Heart left ventricle (tissue), 13 donors: ENCODE measurements at regions not wholly inside any gene's neighbourhood (a gene's known extent, or its start where the extent isn't known, plus 50 kb on each side); places are given as distances from the start of the nearest gene placed in this dataset.

Experiments
- CTCF ChIP-seq, 12 donors: fragments of 200-600 bp; sonication (generic) in 4 of 12; IDR thresholded peaks; one replicate each; pipeline versions ENCODE4 v1.5.0 to v1.8.0; 2018 to 2022; ENCODE audit warnings: antibody characterized with exemption in 12 of 12, mild to moderate bottlenecking in 5 of 12
- POLR2A ChIP-seq, 2 donors: fragments of 450-650 bp; IDR thresholded peaks; one replicate each; pipeline ENCODE4 v1.6.1; 2017; ENCODE audit warnings: antibody characterized with exemption in 2 of 2, mild to moderate bottlenecking in 2 of 2, moderate library complexity in 2 of 2
- donor health status: ischemic (EF 13 %, LVEDD 7.1; RV severe dilation, severe dysfunction).
- donor health status: DM: no; HTN: yes; CAD: no.
- donor health status: DM: no; HTN: no; CAD: no.
- donor health status: ischemic (EF 25% LVEDD 6.9; RV normal size, moderate dysfunction).
- donor health status: ischemic (EF 25% LVEDD 5.7; RV mildly dilated, moderate dysfunction).
- donor health status: ischemic (EF 35%, LVEDD 5.7; RV mildly dilated, moderate dysfunction).
- donor health status: nonischemic (EF 11% LVEDD 7.7; RV severe dilation, severe dysfunction).
- donor health status: DM: yes; HTN: yes; CAD: no.
- donor health status: PGD.
- donor health status: ischemic (EF 29% LVEDD 5.4; RV normal size, mild dysfunction).
- donor health status: nonischemic (EF 23%, LVEDD 6.1; RV moderate dilation, normal function).

GRCh38 chr2:62596061-62596921 lies 90.3 kb upstream of the TMEM17 start:
- no peak for TF ChIP-seq CTCF (IDR thresholded peaks at IDR 0.05)
- TF ChIP-seq POLR2A (IDR thresholded peaks at IDR 0.05): no peak
